OCI-LY3 (cell line): ENCODE measurements at regions not wholly inside any gene's neighbourhood (a gene's known extent, or its start where the extent isn't known, plus 50 kb on each side); places are given as distances from the start of the nearest gene placed in this dataset.
A peak's percentile ranks its signal among the peaks of the same experiment; 100 is the strongest.
"Not testable (repeated sequence)": the region's sequence is repeated elsewhere in the genome, so short reads cannot be mapped to it uniquely, and the experiment has no call there.

Experiments
- H2AFZ ChIP-seq: fragments of 200-600, 300-600 bp; shearing (Covaris generic); 2 replicates; pipeline ENCODE4 v1.6.0; 2014; ENCODE audit warnings: antibody characterized with exemption, low read depth, low read length
- H3K27ac ChIP-seq: fragments of 200-600, 300-600 bp; sonication (generic); 2 replicates; pipeline ENCODE4 v1.5.1; 2014; ENCODE audit warnings: mild to moderate bottlenecking, low read length, moderate library complexity, mixed read lengths
- H3K27me3 ChIP-seq: fragments of 200-600, 300-600 bp; sonication (generic); 2 replicates; pipeline ENCODE4 v1.6.1; 2014; ENCODE audit warnings: low read depth, low read length, mixed read lengths
- H3K36me3 ChIP-seq: fragments of 200-600, 300-600 bp; sonication (generic); replicated peaks from 2 replicates; pipeline ENCODE3; 2014; ENCODE audit warnings: low read depth, low read length, mixed read lengths
- H3K4me1 ChIP-seq: fragments of 300-600, 200-600 bp; sonication (generic); 2 replicates; pipeline ENCODE4 v1.6.1; 2014; ENCODE audit warnings: low read length, mixed read lengths
- H3K4me2 ChIP-seq: fragments of 200-600, 300-600 bp; sonication (generic); 2 replicates; pipeline ENCODE4 v1.6.1; 2014; ENCODE audit warnings: low read length, mixed read lengths
- H3K4me3 ChIP-seq: fragments of 300-600, 200-600 bp; sonication (generic); 2 replicates; pipeline ENCODE4 v1.5.1; 2014; ENCODE audit warnings: antibody characterized with exemption, mild to moderate bottlenecking, low read length, moderate library complexity
- H3K79me2 ChIP-seq: fragments of 300-600, 200-600 bp; shearing (Covaris generic); 2 replicates; pipeline ENCODE4 v1.6.1; 2014; ENCODE audit warnings: mild to moderate bottlenecking, low read length, mixed read lengths
- H3K9ac ChIP-seq: fragments of 300-600, 200-600 bp; shearing (Covaris generic); 2 replicates; pipeline ENCODE4 v1.6.0; 2014; ENCODE audit warnings: mild to moderate bottlenecking, low read length, moderate library complexity
- H3K9me3 ChIP-seq: fragments of 200-600, 300-600 bp; shearing (Covaris generic); 2 replicates; pipeline ENCODE4 v1.6.1; 2014; ENCODE audit warnings: low read length, mixed read lengths; ENCODE audit not compliant: insufficient read depth
- H4K20me1 ChIP-seq: fragments of 200-600, 300-600 bp; sonication (generic); 2 replicates; pipeline ENCODE4 v1.6.1; 2016; ENCODE audit warnings: low read length, mixed read lengths; ENCODE audit not compliant: insufficient read depth
- TF ChIP-seq, protein P1 (sequence below): fragments of 200-600, 300-600 bp; sonication (generic); IDR thresholded peaks from 2 replicates; pipeline ENCODE4 v1.5.1; 2014; ENCODE audit warnings: antibody characterized with exemption, low read length, low read depth

DNA sequence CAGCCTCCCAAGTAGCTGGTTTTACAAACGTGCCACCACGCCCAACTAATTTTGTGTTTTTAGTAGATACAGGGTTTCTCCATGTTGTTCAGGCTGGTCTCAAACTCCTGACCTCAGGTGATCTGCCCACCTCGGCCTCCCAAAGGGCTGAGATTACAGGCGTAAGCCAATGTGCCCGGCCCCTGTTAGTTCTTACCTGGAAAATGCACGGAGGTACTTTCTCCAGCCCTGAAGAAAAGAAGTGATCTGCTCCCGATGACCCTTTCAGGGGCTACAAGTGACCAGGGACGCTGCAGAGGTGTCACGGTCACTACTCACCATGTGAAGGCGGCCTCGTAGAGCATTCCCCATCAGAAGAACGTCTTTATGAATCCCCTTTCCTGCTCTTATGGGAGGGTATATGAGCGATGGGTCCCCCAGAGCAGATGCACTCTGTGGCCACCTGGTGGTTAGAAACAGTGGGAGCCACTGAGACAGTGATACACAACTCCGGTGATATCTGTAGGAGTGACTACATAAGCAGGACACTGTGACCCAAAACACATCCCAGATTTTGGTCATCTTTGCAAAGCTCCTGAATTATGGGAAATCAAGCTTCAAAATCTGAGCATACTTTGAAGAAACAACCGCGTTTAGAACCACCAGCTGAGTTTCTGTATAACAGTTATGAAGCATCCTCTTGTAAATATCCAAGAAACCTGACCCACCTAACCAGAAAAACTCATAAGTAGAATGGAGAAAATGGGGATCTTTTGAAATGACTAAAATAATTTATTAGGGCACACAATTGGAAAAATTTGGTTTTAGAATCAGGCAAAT is 102.7 kb upstream of the NBPF11 start:
- not testable (repeated sequence) for H2AFZ ChIP-seq, H3K27ac ChIP-seq
- TF ChIP-seq, protein P1, sequence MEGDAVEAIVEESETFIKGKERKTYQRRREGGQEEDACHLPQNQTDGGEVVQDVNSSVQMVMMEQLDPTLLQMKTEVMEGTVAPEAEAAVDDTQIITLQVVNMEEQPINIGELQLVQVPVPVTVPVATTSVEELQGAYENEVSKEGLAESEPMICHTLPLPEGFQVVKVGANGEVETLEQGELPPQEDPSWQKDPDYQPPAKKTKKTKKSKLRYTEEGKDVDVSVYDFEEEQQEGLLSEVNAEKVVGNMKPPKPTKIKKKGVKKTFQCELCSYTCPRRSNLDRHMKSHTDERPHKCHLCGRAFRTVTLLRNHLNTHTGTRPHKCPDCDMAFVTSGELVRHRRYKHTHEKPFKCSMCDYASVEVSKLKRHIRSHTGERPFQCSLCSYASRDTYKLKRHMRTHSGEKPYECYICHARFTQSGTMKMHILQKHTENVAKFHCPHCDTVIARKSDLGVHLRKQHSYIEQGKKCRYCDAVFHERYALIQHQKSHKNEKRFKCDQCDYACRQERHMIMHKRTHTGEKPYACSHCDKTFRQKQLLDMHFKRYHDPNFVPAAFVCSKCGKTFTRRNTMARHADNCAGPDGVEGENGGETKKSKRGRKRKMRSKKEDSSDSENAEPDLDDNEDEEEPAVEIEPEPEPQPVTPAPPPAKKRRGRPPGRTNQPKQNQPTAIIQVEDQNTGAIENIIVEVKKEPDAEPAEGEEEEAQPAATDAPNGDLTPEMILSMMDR, result peak; percentile 71

DNA sequence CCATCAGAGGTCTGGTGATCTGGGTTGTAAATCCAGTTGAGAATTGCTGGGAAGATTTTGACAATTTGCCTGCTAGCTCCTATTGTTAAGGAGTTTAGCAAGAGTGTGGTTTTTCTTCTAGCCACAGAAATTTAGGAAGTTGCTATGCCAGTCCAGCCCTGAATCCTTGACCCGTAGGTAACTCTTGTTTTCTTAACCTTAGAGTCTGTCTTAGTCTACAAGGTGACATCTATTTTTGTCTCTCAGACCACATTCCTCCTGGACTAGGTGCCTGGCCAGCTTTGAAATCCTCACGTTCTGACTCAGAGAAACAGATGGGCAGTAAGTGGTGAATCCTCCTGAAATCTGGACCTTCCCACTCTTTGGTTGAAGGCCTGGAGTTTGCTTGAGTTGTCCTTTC is 101.7 kb upstream of the NBPF11 start:
- not testable (repeated sequence) for H2AFZ ChIP-seq, H3K4me3 ChIP-seq, H3K9ac ChIP-seq, H3K79me2 ChIP-seq, H3K27me3 ChIP-seq, H3K27ac ChIP-seq, H3K4me2 ChIP-seq, H3K9me3 ChIP-seq, H3K36me3 ChIP-seq, H4K20me1 ChIP-seq, H3K4me1 ChIP-seq

More for the DNA sequence above, 102.7 kb upstream of the NBPF11 start:
- H3K36me3 ChIP-seq, H3K4me1 ChIP-seq, H4K20me1 ChIP-seq, H3K9ac ChIP-seq, H3K9me3 ChIP-seq, H3K79me2 ChIP-seq, H3K27me3 ChIP-seq: not testable (repeated sequence)
- Histone ChIP-seq H3K4me3 (peak overlapping the region; percentile 41; the same call in 1 of the 2 replicates), H3K4me2 (peak overlapping the region; percentile 71)

DNA sequence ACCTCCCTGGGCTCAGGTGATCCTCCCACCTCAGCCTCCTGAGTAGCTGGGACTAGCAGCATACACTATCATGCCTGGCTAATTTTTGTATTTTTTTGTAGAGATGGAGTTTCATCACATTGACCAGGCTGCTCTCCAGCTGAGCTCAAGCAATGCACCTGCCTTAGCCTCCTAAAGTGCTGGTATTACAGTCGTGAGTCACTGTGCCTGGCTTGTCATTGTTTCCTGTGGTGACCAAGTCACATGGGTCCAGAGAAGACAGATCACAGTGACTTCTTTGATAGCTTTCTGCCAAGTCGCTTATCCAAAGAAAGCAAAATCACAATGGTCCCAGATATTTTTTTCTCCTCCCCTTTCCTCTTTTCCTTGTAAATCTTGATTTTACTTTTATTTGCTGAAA is 96.7 kb upstream of the NBPF11 start:
- not testable (repeated sequence) for H3K36me3 ChIP-seq, H3K4me3 ChIP-seq, H4K20me1 ChIP-seq, H3K9me3 ChIP-seq, H2AFZ ChIP-seq, H3K4me2 ChIP-seq, H3K79me2 ChIP-seq, H3K27me3 ChIP-seq, H3K27ac ChIP-seq, H3K9ac ChIP-seq, H3K4me1 ChIP-seq

DNA sequence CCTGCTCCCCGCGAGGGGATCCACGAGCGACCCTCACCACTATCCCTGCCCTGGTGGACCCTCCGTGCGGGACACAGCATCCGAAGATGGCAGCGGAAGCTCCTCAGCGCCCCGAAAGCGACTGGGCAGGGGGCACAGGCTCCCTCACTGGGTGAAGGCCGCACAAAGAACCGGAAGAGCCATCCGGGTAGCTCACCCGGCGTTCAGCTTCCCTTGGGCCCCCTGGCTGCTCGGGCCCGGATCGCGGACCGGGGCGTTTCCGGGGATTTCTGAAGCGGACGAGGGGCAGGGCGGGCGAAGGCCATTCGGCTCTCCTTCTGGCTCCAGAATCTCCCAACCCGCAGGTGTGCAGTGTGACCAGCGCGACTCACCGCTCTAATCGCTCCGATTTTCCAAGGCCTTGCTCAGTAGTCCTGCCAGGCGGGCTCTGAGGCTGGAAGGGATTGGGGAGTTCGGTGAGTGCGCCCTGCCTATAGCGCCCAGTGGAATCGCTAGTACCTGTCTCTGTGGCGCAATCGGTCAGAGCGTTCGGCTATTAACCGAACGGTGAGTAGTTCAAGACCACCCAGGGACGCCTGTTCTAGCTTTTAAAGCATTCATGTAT is 94.3 kb upstream of the NBPF11 start:
- H3K4me3 ChIP-seq, H3K9ac ChIP-seq, H3K36me3 ChIP-seq: not testable (repeated sequence)

DNA sequence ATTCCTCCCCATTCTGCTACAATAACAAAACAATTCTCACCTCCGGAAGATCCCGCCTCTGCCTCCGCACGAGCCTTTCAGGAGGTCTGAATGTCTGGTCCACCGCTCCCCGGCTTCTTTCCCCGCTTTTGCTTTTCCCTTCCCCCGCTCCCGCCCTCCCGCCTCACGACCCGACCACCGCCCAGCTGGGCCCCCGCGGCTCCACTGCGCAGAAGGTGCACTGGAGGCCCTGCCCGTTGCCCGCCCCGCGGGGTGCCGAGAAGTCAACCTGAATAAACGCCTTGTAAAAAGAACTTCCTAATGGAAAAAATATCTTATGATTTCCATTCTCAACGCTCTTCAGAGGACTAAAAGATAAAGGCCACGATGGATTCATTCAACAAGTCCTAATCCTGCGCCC is 93.8 kb upstream of the NBPF11 start:
- not testable (repeated sequence) for H3K27ac ChIP-seq, H3K27me3 ChIP-seq, H3K4me1 ChIP-seq, H3K36me3 ChIP-seq, H3K4me3 ChIP-seq, H3K4me2 ChIP-seq, H4K20me1 ChIP-seq, H2AFZ ChIP-seq, H3K9ac ChIP-seq, H3K9me3 ChIP-seq, H3K79me2 ChIP-seq

More for the DNA sequence above, 94.3 kb upstream of the NBPF11 start:
- not testable (repeated sequence) for H3K9me3 ChIP-seq, H3K27me3 ChIP-seq, H3K27ac ChIP-seq, H3K4me1 ChIP-seq, H3K4me2 ChIP-seq, H2AFZ ChIP-seq, H4K20me1 ChIP-seq, H3K79me2 ChIP-seq

DNA sequence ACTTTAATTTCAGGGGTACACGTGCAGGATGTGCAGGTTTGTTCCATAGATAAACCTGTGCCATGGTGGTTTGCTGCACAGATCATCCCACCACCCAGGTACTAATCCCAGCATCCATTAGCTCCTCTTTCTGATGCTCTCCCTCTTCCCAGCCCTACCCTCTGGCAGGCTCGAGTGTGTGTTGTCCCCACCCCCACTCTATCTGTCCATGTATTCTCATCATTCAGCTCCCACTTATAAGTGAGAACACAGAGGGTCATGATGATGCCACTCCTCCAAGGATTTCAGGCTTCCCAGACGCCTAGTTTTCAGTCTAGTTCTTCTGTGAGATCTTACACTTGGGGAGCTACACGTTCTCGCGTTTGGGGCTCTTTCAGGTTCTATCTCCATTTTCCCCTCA is 93.4 kb upstream of the NBPF11 start:
- not testable (repeated sequence) for H3K4me1 ChIP-seq, H3K36me3 ChIP-seq, H3K4me3 ChIP-seq, H3K79me2 ChIP-seq, H2AFZ ChIP-seq, H4K20me1 ChIP-seq, H3K9ac ChIP-seq, H3K9me3 ChIP-seq, H3K27ac ChIP-seq, H3K4me2 ChIP-seq, H3K27me3 ChIP-seq

DNA sequence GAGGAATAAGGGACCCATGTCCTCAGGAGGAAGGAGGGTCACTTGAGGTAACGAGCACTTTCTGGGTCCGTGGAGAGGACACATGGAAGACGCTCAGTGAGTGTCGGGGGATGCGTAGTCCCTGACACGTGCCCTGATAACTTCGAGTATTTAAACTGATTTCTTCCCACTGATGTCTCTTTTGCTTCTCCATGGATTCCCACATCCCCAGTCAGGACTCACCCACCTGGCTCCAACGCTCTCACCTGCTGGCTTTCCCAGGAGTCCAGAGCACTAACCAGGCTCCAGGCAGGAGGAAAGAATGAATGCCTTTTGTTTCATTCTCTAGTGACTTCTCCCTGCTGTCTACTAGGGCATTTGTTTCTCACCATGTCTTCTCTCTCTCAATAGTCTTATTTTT is 81.2 kb upstream of the NBPF11 start:
- H3K4me2 ChIP-seq, H3K36me3 ChIP-seq, H3K9ac ChIP-seq, H3K27me3 ChIP-seq, H2AFZ ChIP-seq, H3K9me3 ChIP-seq, H3K4me1 ChIP-seq, H4K20me1 ChIP-seq, H3K4me3 ChIP-seq, H3K79me2 ChIP-seq, H3K27ac ChIP-seq: not testable (repeated sequence)

DNA sequence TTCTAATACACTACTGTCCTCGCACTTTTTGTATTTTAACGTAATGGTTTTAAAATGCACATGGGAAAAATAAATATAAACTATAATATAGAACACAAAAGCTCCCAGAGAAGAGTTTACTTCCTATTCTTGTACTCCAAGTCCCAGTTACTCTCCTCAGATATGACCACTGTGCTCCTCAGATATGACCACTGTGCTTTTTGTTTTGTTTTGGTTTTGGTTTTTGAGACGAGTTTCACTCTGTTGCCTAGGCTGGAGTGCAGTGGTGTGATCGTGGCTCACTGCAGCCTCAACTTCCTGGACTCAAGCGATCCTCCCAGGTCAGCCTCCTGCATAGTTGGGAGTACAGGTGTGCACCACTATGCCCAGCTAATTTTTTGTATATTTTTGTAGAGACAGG is 76.8 kb upstream of the NBPF11 start:
- H3K4me2 ChIP-seq, H3K27me3 ChIP-seq, H3K36me3 ChIP-seq, H4K20me1 ChIP-seq, H3K9me3 ChIP-seq, H3K9ac ChIP-seq, H3K4me3 ChIP-seq, H3K79me2 ChIP-seq, H2AFZ ChIP-seq, H3K4me1 ChIP-seq, H3K27ac ChIP-seq: not testable (repeated sequence)
